HUES48 (cell line): ENCODE measurements at regions not wholly inside any gene's neighbourhood (a gene's known extent, or its start where the extent isn't known, plus 50 kb on each side); places are given as distances from the start of the nearest gene placed in this dataset.

Experiments
- H3K27ac ChIP-seq: one replicate; pipeline ENCODE4 v1.7.0; 2013; ENCODE audit warnings: low read depth, low read length, inconsistent platforms
- H3K27me3 ChIP-seq: 2 replicates; pipeline ENCODE4 v1.6.1; 2013; ENCODE audit warnings: mild to moderate bottlenecking, low read length; ENCODE audit not compliant: control insufficient read depth, insufficient read depth
- H3K36me3 ChIP-seq: 2 replicates; pipeline ENCODE4 v1.6.1; 2013; ENCODE audit warnings: low read length; ENCODE audit not compliant: control insufficient read depth, insufficient read depth
- H3K4me1 ChIP-seq: 2 replicates; pipeline ENCODE4 v1.6.1; 2013; ENCODE audit warnings: mild to moderate bottlenecking, low read length; ENCODE audit not compliant: control insufficient read depth, insufficient read depth
- H3K4me3 ChIP-seq: 2 replicates; pipeline ENCODE4 v1.5.1; 2013; ENCODE audit warnings: mild to moderate bottlenecking, low read depth, low read length
- H3K9ac ChIP-seq: 2 replicates; pipeline ENCODE4 v1.6.1; 2013; ENCODE audit warnings: mild to moderate bottlenecking, low read depth, low read length, moderate library complexity
- H3K9me3 ChIP-seq: 2 replicates; pipeline ENCODE4 v1.6.1; 2013; ENCODE audit warnings: low read length; ENCODE audit not compliant: control insufficient read depth, insufficient read depth

- H3K4me3 ChIP-seq = no peak overlapping the region
- no peak overlapping the region for H3K27ac ChIP-seq
These were observed 58.1 kb upstream of the SSX2IP start for GRCh38 chr1:84748364-84748763.

GRCh38 chr1:84745857-84746256, 55.6 kb upstream of the SSX2IP start:
- no peaks in the 10 kb centered on the region for H3K36me3 ChIP-seq
- no peak overlapping the region for H3K9ac ChIP-seq
- H3K4me3 ChIP-seq = no peak overlapping the region
- no peaks in the 10 kb centered on the region for H3K9me3 ChIP-seq
- H3K27ac ChIP-seq = no peak overlapping the region
- H3K27me3 ChIP-seq = no peaks in the 10 kb centered on the region
- H3K4me1 ChIP-seq = peaks cover 13% of the 10 kb centered on the region

More at GRCh38 chr1:84748364-84748763, 58.1 kb upstream of the SSX2IP start:
- H3K9ac ChIP-seq = no peak overlapping the region
- no peaks in the 10 kb centered on the region for H3K9me3 ChIP-seq
- no peaks in the 10 kb centered on the region for H3K36me3 ChIP-seq
- no peaks in the 10 kb centered on the region for H3K27me3 ChIP-seq
- H3K4me1 ChIP-seq = 0 out of 2 replicates have a peak, but pooled peaks cover 6% of the 10 kb centered on the region

- Histone ChIP-seq H3K9ac (no peak overlapping the region), H3K9me3 (no peaks in the 10 kb centered on the region), H3K27me3 (no peaks in the 10 kb centered on the region)
These were observed 53.6 kb upstream of the SSX2IP start for GRCh38 chr1:84743896-84744295.

GRCh38 chr1:84742653-84743052, 52.4 kb upstream of the SSX2IP start:
- no peaks in the 10 kb centered on the region for H3K9me3 ChIP-seq
- H3K9ac ChIP-seq = no peak overlapping the region
- no peak overlapping the region for H3K4me3 ChIP-seq

More at GRCh38 chr1:84743896-84744295, 53.6 kb upstream of the SSX2IP start:
- Histone ChIP-seq H3K4me1 (peaks cover 25% of the 10 kb centered on the region), H3K27ac (no peak overlapping the region), H3K36me3 (no peaks in the 10 kb centered on the region), H3K4me3 (no peak overlapping the region)

GRCh38 chr1:84740050-84740714, 49.9 kb upstream of the SSX2IP start:
- no peak overlapping the region for H3K4me3 ChIP-seq
- H3K4me1 ChIP-seq = peaks cover 19% of the 10 kb centered on the region
- no peaks in the 10 kb centered on the region for H3K9me3 ChIP-seq
- no peak overlapping the region for H3K9ac ChIP-seq
- peak overlapping the region; percentile 25 for H3K27ac ChIP-seq
- no peaks in the 10 kb centered on the region for H3K27me3 ChIP-seq
- no peaks in the 10 kb centered on the region for H3K36me3 ChIP-seq

More at GRCh38 chr1:84742653-84743052, 52.4 kb upstream of the SSX2IP start:
- H3K36me3 ChIP-seq = no peaks in the 10 kb centered on the region
- no peak overlapping the region for H3K27ac ChIP-seq
- no peaks in the 10 kb centered on the region for H3K27me3 ChIP-seq
- peaks cover 19% of the 10 kb centered on the region for H3K4me1 ChIP-seq
